ENCODE measurements at regions not wholly inside any gene's neighbourhood (a gene's known extent, or its start where the extent isn't known, plus 50 kb on each side); places are given as distances from the start of the nearest gene placed in this dataset.

- ATAC-seq (no peak), DNase-seq (ENCODE audit: low spot score) (no peak)
- no peaks in the 10 kb centered on the region for H3K36me3 Mint-ChIP-seq
- POLR2A ChIA-PET, result no interaction called here
- H3K9me3 Mint-ChIP-seq, result no peaks in the 10 kb centered on the region
- no peak overlapping the region for H3K27ac Mint-ChIP-seq
- H3K4me3 Mint-ChIP-seq, result no peak overlapping the region
- H3K4me1 Mint-ChIP-seq, result no peaks in the 10 kb centered on the region; the same call in 1 of the 2 replicates
- H3K27me3 Mint-ChIP-seq (ENCODE audit: low read depth), result no peaks in the 10 kb centered on the region
- TF ChIP-seq ATF2 (CRISPR knock-in tag; IDR thresholded peaks at IDR 0.05; ENCODE audit: borderline replicate concordance, low read depth) (no peak), GABPB1 (CRISPR knock-in tag; IDR thresholded peaks at IDR 0.05) (no peak), PREB (CRISPR knock-in tag; IDR thresholded peaks at IDR 0.05; ENCODE audit: borderline replicate concordance) (no peak), ZNF423 (CRISPR knock-in tag; IDR thresholded peaks at IDR 0.05) (no peak)
- CTCF ChIA-PET, result interaction anchor here (0.6 kb wide), 1 partner anchor 20 kb away, joined by 3 read pairs; no protein-coding TSS in a partner anchor
Observed at GRCh38 chr17:70521821-70522256, 352.5 kb downstream of the KCNJ2 start.

- H3K27ac Mint-ChIP-seq, result no peak overlapping the region
- TF ChIP-seq FOXJ3 (CRISPR knock-in tag; IDR thresholded peaks at IDR 0.05; ENCODE audit: borderline replicate concordance) (no peak), PRRX2 (CRISPR knock-in tag; IDR thresholded peaks at IDR 0.05) (no peak), ZNF512 (CRISPR knock-in tag; IDR thresholded peaks at IDR 0.05; ENCODE audit: borderline replicate concordance) (no peak), HMGXB4 (CRISPR knock-in tag; IDR thresholded peaks at IDR 0.05) (no peak), FOXP4 (CRISPR knock-in tag; IDR thresholded peaks at IDR 0.05) (no peak), USF2 (CRISPR knock-in tag; IDR thresholded peaks at IDR 0.05) (no peak), ZNF121 (CRISPR knock-in tag; IDR thresholded peaks at IDR 0.05) (no peak), SP1 (CRISPR knock-in tag; conservative IDR thresholded peaks at IDR 0.05) (no peak), ZNF281 (CRISPR knock-in tag; IDR thresholded peaks at IDR 0.05) (no peak), PRDM15 (CRISPR knock-in tag; IDR thresholded peaks at IDR 0.05) (no peak), IRF2 (CRISPR knock-in tag; IDR thresholded peaks at IDR 0.05; ENCODE audit: borderline replicate concordance, low read depth) (no peak), ERG (CRISPR knock-in tag; IDR thresholded peaks at IDR 0.05) (no peak), ZNF671 (CRISPR knock-in tag; IDR thresholded peaks at IDR 0.05) (no peak), SOX15 (CRISPR knock-in tag; IDR thresholded peaks at IDR 0.05) (no peak)
Observed at GRCh38 chr17:70523426-70523825, 354.1 kb downstream of the KCNJ2 start.

More at GRCh38 chr17:70523426-70523825, 354.1 kb downstream of the KCNJ2 start:
- no peaks in the 10 kb centered on the region for H3K36me3 Mint-ChIP-seq
- ChIA-PET POLR2A (no interaction called here), CTCF (no interaction called here)
- no peak for DNase-seq (ENCODE audit: low spot score)
- no peaks in the 10 kb centered on the region for H3K9me3 Mint-ChIP-seq
- no peak for ATAC-seq
- H3K4me3 Mint-ChIP-seq, result no peak overlapping the region
- H3K4me1 Mint-ChIP-seq, result no peaks in the 10 kb centered on the region; the same call in 1 of the 2 replicates
- H3K27me3 Mint-ChIP-seq (ENCODE audit: low read depth), result no peaks in the 10 kb centered on the region; the same call in 1 of the 2 replicates
